ENCODE measurements at regions not wholly inside any gene's neighbourhood (a gene's known extent, or its start where the extent isn't known, plus 50 kb on each side); places are given as distances from the start of the nearest gene placed in this dataset.
"Not testable (repeated sequence)": the region's sequence is repeated elsewhere in the genome, so short reads cannot be mapped to it uniquely, and the experiment has no call there.

GRCh38 chr3:72162649-72163184 lies 377.8 kb upstream of the PROK2 start:
- DNase-seq: no peak

GRCh38 chr3:72161881-72162595 lies 377.1 kb upstream of the PROK2 start:
- peak; percentile 3 for DNase-seq

GRCh38 chr3:72161285-72161684 lies 376.3 kb upstream of the PROK2 start:
- DNase-seq: not testable (repeated sequence)

GRCh38 chr3:72160351-72160750 lies 375.4 kb upstream of the PROK2 start:
- DNase-seq: no peak

- DNase-seq: no peak
Observed at GRCh38 chr3:72159487-72159886, 374.5 kb upstream of the PROK2 start.

GRCh38 chr3:72158639-72159326 lies 373.8 kb upstream of the PROK2 start:
- DNase-seq: peak; percentile 4

GRCh38 chr3:72157748-72158638 lies 373.0 kb upstream of the PROK2 start:
- DNase-seq: no peak

- peak; percentile 20 for DNase-seq
Observed at GRCh38 chr3:72155391-72156064, 370.6 kb upstream of the PROK2 start.

GRCh38 chr3:72154391-72155335 lies 369.7 kb upstream of the PROK2 start:
- no peak for DNase-seq

- DNase-seq: no peak
Observed at GRCh38 chr3:72153477-72154314, 368.7 kb upstream of the PROK2 start.

GRCh38 chr3:72152551-72153476 lies 367.9 kb upstream of the PROK2 start:
- peak; percentile 42 for DNase-seq

GRCh38 chr3:72151465-72152238 lies 366.7 kb upstream of the PROK2 start:
- DNase-seq: no peak

- no peak for DNase-seq
Observed at GRCh38 chr3:72150634-72151412, 365.9 kb upstream of the PROK2 start.

- no peak for DNase-seq
Observed at GRCh38 chr3:72149645-72150300, 364.8 kb upstream of the PROK2 start.

- DNase-seq: no peak
Observed at GRCh38 chr3:72147600-72147999, 362.7 kb upstream of the PROK2 start.

- no peak for DNase-seq
Observed at GRCh38 chr3:72145506-72146380, 360.8 kb upstream of the PROK2 start.
